ENCODE measurements at regions not wholly inside any gene's neighbourhood (a gene's known extent, or its start where the extent isn't known, plus 50 kb on each side); places are given as distances from the start of the nearest gene placed in this dataset.

DNA sequence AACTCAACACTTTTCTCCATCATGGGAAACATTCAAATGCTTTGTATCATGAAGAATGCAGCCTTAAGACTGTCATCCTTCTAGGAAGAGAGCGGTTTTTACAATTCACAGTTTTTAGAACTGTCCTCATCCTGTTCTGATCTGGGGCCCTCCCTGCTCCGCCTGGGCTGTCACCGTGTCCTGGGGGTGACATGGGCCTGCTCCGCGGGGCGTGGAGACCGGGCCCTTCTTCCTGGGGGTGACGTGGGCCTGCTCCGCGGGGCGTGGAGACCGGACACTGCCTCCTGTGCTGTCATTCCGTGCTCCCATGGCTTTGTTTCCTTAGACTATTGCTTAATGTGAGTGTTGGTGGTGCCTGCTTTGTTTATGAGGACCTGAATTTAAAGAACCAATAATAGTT, 122.8 kb downstream of the TMEM18 start:
- DNase-seq (ENCODE audit: low read depth in 1 of 2, low spot score in 1 of 2), result no peak

- no peak for DNase-seq (ENCODE audit: low read depth in 1 of 2, low spot score in 1 of 2)
Measured at GRCh38 chr2:552906-553305, 124.3 kb downstream of the TMEM18 start.

- no peak for DNase-seq (ENCODE audit: low read depth in 1 of 2, low spot score in 1 of 2)
Measured at GRCh38 chr2:551621-552020, 125.6 kb downstream of the TMEM18 start.

DNA sequence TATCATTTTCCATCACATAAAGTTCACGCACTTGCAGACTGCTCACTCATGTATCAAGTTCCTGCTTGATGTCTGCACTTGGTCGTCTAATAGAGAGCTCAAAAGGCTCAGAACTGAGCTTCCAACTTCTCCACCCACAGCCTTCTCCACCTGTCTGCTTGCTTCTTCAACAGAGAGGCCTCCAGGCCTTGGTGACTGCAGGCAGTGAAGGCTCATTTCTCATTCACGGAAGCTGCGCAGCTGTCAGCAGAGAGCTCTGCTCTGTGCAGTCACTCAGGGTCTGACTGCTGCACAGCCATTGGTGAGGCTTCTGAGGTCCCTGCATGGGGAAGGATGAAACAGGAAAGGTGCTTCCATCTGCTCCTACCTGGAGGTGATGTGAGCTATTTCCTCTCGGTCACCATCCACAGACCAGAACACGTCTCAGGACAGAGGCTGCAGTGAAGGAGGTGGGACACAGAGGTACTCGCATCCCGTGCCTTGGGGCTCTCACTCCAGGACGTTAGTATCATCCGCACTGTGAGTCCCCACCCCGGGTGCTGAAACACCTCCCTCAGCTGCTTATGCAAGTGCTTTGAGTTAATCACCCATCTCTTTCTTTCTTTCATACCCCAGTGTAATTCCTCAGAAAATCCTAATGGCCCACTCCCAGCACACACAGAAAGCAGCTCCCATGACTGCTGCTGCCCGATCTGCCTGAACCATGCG, 126.2 kb downstream of the TMEM18 start:
- no peak for DNase-seq (ENCODE audit: low read depth in 1 of 2, low spot score in 1 of 2)

DNA sequence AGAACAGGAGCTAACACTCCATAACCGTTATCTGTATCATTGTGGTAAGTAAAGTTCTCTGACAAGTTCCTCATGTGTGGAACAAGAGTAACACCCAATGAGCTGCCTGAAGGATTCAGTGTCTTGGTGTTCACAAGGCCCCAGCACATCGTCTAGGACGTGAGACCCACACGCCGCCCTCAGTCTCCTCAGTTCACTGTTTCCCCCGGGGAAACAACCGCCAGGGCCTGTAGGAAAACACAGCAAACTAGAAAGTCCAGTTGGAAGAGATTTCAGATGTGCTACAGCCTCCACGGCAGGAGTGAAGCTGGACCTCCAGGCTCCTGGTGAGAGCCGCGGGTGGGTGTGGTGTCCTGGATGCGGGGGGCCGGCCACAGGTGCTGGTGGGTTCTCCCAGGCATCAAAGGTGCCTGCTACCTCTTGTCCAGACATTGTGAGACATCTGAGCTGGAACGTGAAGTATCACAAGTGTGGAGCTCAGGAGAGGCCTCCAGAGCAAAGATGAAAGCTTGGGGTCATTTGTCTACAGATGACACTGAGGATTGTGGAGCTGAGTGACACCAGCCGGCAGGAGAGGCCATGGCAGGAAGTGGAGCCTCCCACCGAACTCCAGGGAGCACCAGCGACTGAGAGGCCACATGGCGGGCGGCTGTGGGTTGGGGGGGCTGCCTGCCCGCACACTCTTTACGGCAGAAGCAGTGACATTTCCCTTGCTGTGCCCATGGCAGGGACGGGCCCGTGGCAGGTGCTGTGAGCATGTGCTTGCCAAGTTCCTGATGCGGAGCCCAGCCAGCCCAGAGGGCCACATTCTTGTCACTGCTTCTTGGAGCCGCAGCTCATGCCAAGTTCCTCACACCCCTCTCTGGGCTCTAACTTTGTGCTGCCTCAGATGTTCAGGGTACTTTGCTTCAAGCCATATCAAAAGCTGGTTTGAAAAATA, 131.2 kb downstream of the TMEM18 start:
- no peak for DNase-seq (ENCODE audit: low read depth in 1 of 2, low spot score in 1 of 2)

GRCh38 chr2:545228-545627, 132.0 kb downstream of the TMEM18 start:
- DNase-seq (ENCODE audit: low read depth in 1 of 2, low spot score in 1 of 2), result no peak

- DNase-seq (ENCODE audit: low read depth in 1 of 2, low spot score in 1 of 2), result no peak
Measured at GRCh38 chr2:538646-539045, 138.6 kb downstream of the TMEM18 start.

- no peak for DNase-seq (ENCODE audit: low read depth in 1 of 2, low spot score in 1 of 2)
Measured at GRCh38 chr2:535222-535621, 142.0 kb downstream of the TMEM18 start.

DNA sequence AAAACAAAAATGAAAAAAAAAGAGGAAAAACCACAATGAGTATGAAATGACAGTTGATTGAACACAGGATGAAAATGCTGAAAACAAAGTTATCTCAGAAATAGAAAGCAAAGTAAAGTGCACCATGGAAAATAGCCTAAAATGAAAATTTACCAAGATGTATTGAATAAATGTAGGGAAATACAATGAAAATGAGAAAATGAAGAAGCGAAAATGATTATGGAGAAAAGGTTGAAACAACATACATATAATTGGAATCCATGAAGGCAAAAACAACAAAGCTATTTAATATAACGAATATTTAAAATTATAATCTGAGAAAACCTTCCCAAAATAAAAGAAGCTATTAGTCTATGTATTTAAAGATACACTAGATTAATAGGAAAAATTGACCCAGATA, 147.4 kb downstream of the TMEM18 start:
- no peak for DNase-seq (ENCODE audit: low read depth in 1 of 2, low spot score in 1 of 2)

DNA sequence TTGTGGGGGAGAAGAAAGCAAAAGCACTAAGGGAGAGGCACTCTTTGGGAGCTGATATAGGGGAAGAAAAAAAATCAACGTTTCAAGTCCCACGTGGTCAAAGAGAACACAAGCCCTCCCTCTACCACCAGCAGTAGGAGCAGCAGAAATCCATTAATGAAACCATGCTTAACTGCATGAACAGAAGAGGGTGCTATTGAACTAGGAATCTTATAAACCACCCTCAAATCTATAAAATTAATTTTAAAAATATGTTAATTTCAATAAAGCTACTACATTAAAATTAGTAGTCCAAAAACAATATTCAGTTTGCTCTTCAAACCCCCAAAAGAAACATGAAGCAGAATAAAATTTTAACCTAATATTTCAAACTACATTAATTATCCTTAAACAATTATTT, 147.8 kb downstream of the TMEM18 start:
- DNase-seq (ENCODE audit: low read depth in 1 of 2, low spot score in 1 of 2), result no peak

GRCh38 chr2:527581-527980, 149.6 kb downstream of the TMEM18 start:
- no peak for DNase-seq (ENCODE audit: low read depth in 1 of 2, low spot score in 1 of 2)

GRCh38 chr2:526918-527317, 150.3 kb downstream of the TMEM18 start:
- no peak for DNase-seq (ENCODE audit: low read depth in 1 of 2, low spot score in 1 of 2)

DNA sequence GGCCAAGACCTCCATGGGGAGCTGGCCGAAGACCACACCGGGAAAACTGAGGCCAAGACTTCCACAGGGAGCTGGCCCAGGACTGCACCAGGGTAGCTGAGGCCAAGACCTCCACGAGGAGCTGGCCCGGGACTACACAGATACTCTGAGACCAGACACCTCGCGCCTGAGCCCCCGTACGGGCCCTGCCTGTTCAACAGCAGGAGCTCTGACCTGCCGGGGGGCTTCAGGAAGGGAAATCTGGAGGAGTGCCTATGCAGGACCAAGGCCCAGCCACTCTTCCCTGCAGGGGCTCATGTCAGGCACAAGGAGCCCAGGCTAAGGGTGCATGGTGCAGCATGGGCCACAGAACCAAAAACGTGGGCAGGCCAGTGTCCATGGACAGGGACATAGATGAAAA, 151.6 kb downstream of the TMEM18 start:
- DNase-seq (ENCODE audit: low read depth in 1 of 2, low spot score in 1 of 2), result no peak

DNA sequence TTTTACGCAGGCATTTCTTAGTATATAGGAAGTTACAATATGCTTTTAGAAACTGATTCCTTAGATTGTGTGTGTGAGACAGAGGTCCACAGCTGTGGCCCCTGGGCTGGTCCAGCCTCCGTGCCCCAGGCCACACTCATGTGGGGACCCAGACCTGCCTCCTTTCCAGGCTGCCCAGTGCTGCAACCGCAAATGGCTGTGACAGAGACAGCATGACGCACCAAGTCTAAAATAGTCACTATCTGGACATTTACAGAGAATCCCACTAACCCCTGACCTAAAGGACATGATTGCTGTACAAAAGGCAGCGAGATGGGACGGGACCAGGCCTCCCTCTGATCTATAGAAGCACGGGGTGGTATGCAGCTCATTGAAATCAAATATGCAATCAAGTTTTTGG, 152.2 kb downstream of the TMEM18 start:
- DNase-seq (ENCODE audit: low read depth in 1 of 2, low spot score in 1 of 2), result no peak

DNA sequence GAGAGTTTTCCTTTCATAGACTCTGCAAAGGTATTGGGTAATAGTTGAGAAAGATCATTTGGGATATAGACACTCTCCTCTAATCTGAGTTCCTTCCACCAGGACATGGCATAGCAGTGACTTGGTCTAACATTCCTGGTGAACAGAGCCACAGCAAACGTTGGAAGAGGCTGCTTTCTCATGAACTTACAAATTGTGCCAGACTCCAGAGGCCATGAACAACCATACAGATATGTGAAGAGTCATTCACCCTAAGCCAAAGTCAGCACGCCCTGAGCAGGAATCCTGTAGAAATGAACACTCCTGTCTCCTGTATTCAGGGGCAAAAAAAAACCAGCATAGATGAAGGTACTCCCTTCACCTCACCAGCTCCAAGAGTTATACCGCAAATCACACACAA, 152.8 kb downstream of the TMEM18 start:
- DNase-seq (ENCODE audit: low read depth in 1 of 2, low spot score in 1 of 2), result no peak

DNA sequence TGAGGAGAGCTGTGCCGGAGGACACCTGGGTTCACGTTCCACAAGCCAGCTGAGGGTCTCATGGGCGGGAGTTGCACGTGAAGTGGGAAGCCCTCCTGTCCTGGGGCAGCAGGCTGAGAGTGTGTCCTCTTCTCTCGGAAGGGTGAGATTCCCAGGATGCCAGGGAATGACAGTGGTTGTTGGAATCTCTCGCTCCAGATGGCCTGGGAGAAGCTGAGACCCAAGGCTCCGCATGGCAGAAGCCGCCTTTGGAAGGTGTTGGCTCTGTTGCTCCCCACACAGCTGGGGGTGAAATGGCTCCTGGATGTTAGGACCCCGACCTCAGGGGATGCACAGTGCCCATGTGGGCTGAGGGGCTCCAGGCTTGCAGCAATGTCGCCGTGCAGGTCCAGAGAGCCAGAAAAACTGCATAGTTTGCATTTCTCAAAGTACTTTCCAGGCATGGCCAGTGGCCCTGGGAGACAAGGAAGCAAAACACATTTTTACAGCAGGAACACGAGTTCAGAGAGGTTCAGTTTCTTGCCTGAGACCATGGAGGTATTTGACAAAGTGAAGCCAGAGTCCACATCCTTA, 153.4 kb downstream of the TMEM18 start:
- DNase-seq (ENCODE audit: low read depth in 1 of 2, low spot score in 1 of 2), result no peak

GRCh38 chr2:522776-523175, 154.4 kb downstream of the TMEM18 start:
- no peak for DNase-seq (ENCODE audit: low read depth in 1 of 2, low spot score in 1 of 2)

DNA sequence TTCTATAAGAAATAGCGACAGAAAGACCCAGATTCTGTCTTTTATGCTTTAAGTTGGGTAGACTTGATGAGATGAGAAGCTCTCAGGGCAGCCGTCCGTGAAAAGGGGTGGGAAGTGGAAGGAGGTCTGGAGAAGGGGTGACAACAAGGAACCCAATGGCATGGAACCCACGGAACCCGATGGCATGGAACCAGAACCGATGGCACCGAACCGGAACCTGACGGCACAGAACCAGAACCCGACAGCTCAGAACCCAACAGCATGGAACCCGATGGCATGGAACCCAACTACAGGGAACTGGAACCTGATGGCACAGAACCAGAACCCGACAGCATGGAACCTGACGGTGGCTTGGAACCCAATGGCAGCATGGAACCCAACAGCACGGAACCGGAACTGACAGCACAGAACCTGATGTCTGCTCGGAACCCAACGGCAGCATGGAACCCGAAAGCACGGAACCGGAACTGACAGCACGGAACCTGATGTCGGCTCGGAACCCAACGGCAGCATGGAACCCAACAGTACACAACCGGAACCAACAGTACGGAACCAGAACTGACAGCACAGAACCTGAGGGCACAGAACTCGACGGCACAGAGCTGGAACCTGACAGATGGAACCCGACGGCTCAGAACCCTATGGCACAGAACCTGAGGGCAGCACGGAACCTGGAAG, 155.2 kb downstream of the TMEM18 start:
- no peak for DNase-seq (ENCODE audit: low read depth in 1 of 2, low spot score in 1 of 2)

GRCh38 chr2:520663-521340, 156.4 kb downstream of the TMEM18 start:
- no peak for DNase-seq (ENCODE audit: low read depth in 1 of 2, low spot score in 1 of 2)

- DNase-seq (ENCODE audit: low read depth in 1 of 2, low spot score in 1 of 2), result no peak
Measured at GRCh38 chr2:516944-517343, 160.3 kb downstream of the TMEM18 start.

GRCh38 chr2:516131-516530, 161.1 kb downstream of the TMEM18 start:
- no peak for DNase-seq (ENCODE audit: low read depth in 1 of 2, low spot score in 1 of 2)

Data from activated CD4-positive, alpha-beta T cell treated with anti-CD3 and anti-CD28 coated beads, Interleukin-2, amount 50 U/mL, for 24 hours (primary cell).